ENCODE measurements at regions not wholly inside any gene's neighbourhood (a gene's known extent, or its start where the extent isn't known, plus 50 kb on each side); places are given as distances from the start of the nearest gene placed in this dataset.

- Histone ChIP-seq H3K4me3 (no peak overlapping the region), H3K27me3 (no peaks in the 10 kb centered on the region), H3K4me1 (no peaks in the 10 kb centered on the region), H3K9me3 (no peaks in the 10 kb centered on the region), H3K36me3 (replicated peaks in 1 of 2; ENCODE audit: insufficient read depth in 1 of 2, low read depth in 2 of 2) (no peaks in the 10 kb centered on the region), H3K27ac (no peak overlapping the region)
- DNase-seq (no peak), ATAC-seq (no peak)
- intact Hi-C loops (cut with DNase I): no loop called here
- 87 to 94% methylated on average over 3 of the region's 3 CpGs for WGBS, 2 donors
- TF ChIP-seq CTCF (IDR thresholded peaks at IDR 0.05) (no peak), POLR2A (IDR thresholded peaks at IDR 0.05) (no peak)
Measured at GRCh38 chr13:33651766-33652165, 166.2 kb upstream of the RFC3 start.

GRCh38 chr13:33657274-33657673 lies 160.7 kb upstream of the RFC3 start:
- H3K27me3 ChIP-seq: no peaks in the 10 kb centered on the region
- TF ChIP-seq POLR2A (IDR thresholded peaks at IDR 0.05) (no peak), CTCF (IDR thresholded peaks at IDR 0.05) (no peak)
- H3K4me3 ChIP-seq: no peak overlapping the region
- H3K27ac ChIP-seq: no peak overlapping the region
- H3K4me1 ChIP-seq: no peaks in the 10 kb centered on the region
- ATAC-seq (no peak), DNase-seq (no peak)
- H3K36me3 ChIP-seq (replicated peaks in 1 of 2; ENCODE audit: insufficient read depth in 1 of 2, low read depth in 2 of 2): no peaks in the 10 kb centered on the region
- H3K9me3 ChIP-seq: no peaks in the 10 kb centered on the region
- WGBS, 2 donors: 88 to 92% methylated on average over 3 of the region's 3 CpGs
- intact Hi-C loops (cut with DNase I): no loop called here

DNA sequence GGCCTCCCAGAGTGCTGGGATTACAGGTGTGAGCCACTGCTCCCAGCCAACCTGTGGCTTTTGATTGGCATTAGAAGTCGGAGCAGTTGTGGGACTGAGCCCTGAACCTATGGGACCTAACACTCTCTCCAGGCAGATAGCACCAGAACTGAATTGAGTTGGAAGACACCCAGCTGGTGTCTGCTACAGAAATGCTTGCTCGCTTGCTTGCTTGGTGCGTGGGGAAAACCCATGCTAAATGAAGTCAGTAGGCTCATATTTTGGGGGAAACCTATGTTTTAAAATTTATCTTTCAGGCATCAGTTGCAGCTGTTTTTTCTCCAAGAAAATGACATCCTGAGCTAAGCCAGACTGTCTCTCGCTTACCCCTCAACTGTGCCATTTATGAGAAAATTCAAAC lies 158.5 kb upstream of the RFC3 start:
- no peaks in the 10 kb centered on the region for H3K36me3 ChIP-seq (replicated peaks in 1 of 2; ENCODE audit: insufficient read depth in 1 of 2, low read depth in 2 of 2)
- no peak for DNase-seq

DNA sequence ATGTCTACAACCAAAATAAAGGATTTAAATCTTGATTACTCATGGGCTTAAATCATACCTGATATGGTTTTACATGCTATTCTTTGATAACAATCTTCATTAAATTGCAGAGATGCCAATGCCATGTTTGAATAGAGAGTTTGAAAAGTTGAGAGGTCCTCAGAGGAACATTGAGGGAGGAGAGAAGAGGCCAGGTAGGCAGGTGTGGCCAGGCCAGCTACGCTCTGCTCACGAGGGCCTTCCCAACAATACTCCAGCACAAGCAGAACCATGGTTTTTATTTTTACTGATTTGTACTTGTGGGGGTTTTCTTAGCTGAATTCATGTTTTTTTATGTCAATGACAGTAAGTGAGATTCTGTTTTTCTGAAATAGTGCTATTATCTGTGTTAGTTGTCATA lies 158.1 kb upstream of the RFC3 start:
- whole genome bisulfite sequencing, 2 donors: 93 to 100% methylated on average over 2 of the region's 2 CpGs
- ATAC-seq: no peak
- intact Hi-C loops (cut with DNase I): no loop called here

More for the DNA sequence above, 158.5 kb upstream of the RFC3 start:
- no peaks in the 10 kb centered on the region for H3K4me1 ChIP-seq
- intact Hi-C loops (cut with DNase I): no loop called here
- H3K9me3 ChIP-seq: no peaks in the 10 kb centered on the region
- H3K27me3 ChIP-seq: no peaks in the 10 kb centered on the region
- WGBS, 2 donors: 63 to 65% methylated on average over 3 to 4 of the region's 4 CpGs
- no peak overlapping the region for H3K27ac ChIP-seq
- no peak overlapping the region for H3K4me3 ChIP-seq
- TF ChIP-seq CTCF (IDR thresholded peaks at IDR 0.05) (no peak), POLR2A (IDR thresholded peaks at IDR 0.05) (no peak)
- ATAC-seq: no peak

More for the DNA sequence above, 158.1 kb upstream of the RFC3 start:
- no peak overlapping the region for H3K27ac ChIP-seq
- no peaks in the 10 kb centered on the region for H3K36me3 ChIP-seq (replicated peaks in 1 of 2; ENCODE audit: insufficient read depth in 1 of 2, low read depth in 2 of 2)
- no peaks in the 10 kb centered on the region for H3K27me3 ChIP-seq
- no peak overlapping the region for H3K4me3 ChIP-seq
- no peak for DNase-seq
- TF ChIP-seq POLR2A (IDR thresholded peaks at IDR 0.05) (no peak), CTCF (IDR thresholded peaks at IDR 0.05) (no peak)
- H3K4me1 ChIP-seq: no peaks in the 10 kb centered on the region
- no peaks in the 10 kb centered on the region for H3K9me3 ChIP-seq
